ENCODE measurements at regions not wholly inside any gene's neighbourhood (a gene's known extent, or its start where the extent isn't known, plus 50 kb on each side); places are given as distances from the start of the nearest gene placed in this dataset.

DNA sequence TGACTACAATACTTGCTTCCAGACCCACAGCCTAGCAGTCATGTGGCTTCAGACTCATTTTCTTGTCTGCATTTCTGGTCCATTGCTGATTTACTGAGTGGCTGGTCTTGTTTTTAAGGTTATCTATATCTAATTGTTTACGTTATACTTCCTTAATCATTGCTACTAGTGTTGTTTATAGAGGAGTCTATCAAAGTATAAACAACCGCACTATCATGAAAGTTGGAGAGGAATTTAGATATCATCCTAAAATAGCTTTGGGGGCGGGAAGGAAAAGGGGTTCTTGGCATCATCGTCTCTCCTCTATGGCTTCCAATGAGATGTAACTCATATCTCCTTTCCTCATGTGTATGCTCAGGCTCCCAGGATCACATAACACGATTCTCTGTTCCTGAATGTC lies 372.1 kb upstream of the PBX1 start:
- TF ChIP-seq, protein P1, sequence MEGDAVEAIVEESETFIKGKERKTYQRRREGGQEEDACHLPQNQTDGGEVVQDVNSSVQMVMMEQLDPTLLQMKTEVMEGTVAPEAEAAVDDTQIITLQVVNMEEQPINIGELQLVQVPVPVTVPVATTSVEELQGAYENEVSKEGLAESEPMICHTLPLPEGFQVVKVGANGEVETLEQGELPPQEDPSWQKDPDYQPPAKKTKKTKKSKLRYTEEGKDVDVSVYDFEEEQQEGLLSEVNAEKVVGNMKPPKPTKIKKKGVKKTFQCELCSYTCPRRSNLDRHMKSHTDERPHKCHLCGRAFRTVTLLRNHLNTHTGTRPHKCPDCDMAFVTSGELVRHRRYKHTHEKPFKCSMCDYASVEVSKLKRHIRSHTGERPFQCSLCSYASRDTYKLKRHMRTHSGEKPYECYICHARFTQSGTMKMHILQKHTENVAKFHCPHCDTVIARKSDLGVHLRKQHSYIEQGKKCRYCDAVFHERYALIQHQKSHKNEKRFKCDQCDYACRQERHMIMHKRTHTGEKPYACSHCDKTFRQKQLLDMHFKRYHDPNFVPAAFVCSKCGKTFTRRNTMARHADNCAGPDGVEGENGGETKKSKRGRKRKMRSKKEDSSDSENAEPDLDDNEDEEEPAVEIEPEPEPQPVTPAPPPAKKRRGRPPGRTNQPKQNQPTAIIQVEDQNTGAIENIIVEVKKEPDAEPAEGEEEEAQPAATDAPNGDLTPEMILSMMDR (IDR thresholded peaks at IDR 0.05; ENCODE audit: low read depth, low read length): no peak
- DNase-seq (ENCODE audit: extremely low read depth, low read depth): no peak

DNA sequence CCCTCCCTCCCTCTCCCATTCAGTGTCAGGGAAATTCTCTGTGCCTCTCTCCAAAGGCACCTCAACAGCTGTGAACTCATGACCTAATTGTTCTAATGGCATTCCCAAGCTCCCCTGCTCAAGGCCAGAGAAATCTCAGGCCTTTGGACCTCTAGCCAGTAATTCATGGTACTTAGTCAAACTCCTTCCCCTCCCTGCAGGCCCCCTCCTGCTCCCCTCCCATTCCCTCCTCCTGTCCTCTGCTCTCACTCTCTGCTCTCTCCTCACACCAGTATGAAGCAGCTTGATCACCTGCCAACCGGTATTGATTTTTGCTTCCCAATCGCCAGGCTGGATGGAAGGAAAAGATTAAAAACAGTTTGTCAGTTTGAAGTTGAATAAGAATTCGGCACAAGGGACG lies 370.5 kb upstream of the PBX1 start:
- no peak for DNase-seq (ENCODE audit: extremely low read depth, low read depth)
- TF ChIP-seq, protein P1 (IDR thresholded peaks at IDR 0.05; ENCODE audit: low read depth, low read length): no peak

DNA sequence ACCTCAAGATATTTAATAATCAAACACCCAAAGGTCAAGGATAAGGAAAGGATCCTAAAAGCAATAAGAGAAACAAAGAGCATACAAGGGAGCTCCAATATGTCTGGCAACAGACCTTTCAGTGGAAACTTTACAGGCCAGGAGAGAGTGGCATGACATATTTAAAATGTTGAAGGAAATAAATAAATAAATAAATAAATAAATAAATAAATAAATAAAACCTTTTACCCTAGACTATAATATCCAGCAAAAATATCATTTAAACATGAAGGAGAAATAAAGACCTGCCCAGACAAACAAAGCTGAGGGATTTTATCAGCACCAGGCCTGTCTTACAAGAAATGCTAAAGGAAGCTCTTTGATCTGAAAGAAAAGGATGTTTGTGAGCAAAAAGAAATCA lies 367.8 kb upstream of the PBX1 start:
- DNase-seq (ENCODE audit: extremely low read depth, low read depth): no peak
- TF ChIP-seq, protein P1 (IDR thresholded peaks at IDR 0.05; ENCODE audit: low read depth, low read length): no peak

DNA sequence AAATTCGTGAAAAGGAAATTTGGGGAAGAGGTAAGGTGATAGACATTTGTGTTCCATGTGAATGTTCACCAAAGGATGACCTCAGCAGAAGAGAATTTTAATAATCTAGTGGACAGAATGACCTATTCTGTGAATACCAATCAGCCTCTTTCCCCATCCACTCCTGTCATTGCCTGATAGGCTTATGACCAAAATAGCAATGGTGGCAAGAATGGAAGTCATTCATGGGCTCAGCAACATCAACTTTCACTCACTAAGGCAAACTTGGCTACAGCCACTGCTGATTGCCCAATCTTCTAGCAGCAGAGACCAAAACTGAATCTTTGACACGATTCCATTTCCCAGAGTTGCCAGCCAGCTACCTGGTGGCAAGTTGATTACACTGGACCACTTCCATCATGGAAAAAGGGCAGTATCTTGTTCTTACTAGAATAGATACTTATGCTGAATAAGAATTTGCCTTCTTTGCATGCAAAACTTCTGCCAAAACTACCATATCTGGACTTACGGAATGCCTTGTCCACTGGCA lies 348.7 kb upstream of the PBX1 start:
- DNase-seq (ENCODE audit: extremely low read depth, low read depth): no peak
- TF ChIP-seq, protein P1 (IDR thresholded peaks at IDR 0.05; ENCODE audit: low read depth, low read length): no peak

DNA sequence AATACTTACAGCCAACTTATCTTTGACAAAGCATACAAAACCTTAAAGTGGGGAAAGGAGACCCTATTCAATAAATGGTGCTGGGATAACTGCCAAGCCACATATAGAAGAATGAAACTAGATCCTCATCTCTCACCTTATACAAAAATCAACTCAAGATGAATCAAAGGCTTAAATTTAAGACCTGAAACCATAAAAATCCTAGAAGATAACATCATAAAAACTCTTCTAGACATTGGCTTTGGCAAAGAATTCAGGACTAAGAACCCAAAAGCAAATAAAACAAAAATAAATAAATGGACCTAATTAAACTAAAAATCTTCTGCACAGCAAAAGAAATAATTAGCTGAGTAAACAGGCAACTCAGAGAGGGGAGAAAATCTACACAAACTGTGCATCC lies 335.6 kb upstream of the PBX1 start:
- DNase-seq (ENCODE audit: extremely low read depth, low read depth): no peak
- TF ChIP-seq, protein P1 (IDR thresholded peaks at IDR 0.05; ENCODE audit: low read depth, low read length): no peak

DNA sequence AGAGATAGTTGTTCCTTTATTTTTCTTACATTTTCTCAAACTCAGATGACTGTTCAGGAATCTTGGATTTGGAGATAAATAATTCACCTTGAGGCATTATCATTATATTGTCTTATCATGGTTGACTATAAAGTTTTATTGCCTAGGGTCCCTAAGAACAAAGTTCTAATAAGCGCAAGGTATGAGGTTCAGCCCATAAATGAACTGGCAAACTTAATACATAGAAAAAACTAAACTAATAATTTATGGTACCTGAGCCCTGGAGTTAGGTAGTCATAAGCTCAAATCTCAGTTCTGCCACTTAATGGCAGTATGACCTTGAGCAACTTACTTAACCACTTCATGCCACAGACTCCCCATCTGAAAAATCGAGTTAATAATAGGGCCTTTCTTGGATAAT lies 334.0 kb upstream of the PBX1 start:
- TF ChIP-seq, protein P1 (IDR thresholded peaks at IDR 0.05; ENCODE audit: low read depth, low read length): no peak

DNA sequence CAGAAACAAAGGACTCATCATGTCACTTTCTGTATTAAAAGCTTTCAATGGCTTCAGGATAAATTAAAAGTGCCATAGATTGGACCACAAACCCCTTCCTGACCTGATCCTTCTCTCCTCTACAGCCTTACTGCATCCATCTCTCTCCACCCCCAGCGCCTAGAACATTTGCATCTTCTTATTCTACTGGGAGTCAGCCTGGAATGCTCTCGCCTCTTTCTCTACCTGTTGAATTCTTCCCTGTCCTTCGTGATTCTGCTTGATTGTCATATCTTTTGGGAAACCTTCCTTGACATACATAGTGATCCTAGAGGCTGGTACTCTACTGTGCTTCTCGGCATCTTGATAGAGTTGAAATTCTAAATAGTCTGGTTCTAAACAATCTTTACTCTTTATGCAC lies 332.0 kb upstream of the PBX1 start:
- TF ChIP-seq, protein P1 (IDR thresholded peaks at IDR 0.05; ENCODE audit: low read depth, low read length): no peak
- DNase-seq (ENCODE audit: extremely low read depth, low read depth): no peak

More for the DNA sequence above, 334.0 kb upstream of the PBX1 start:
- no peak for DNase-seq (ENCODE audit: extremely low read depth, low read depth)

Data from AG09319 (cell line).